Spleen (tissue), 11 donors: ENCODE measurements at regions not wholly inside any gene's neighbourhood (a gene's known extent, or its start where the extent isn't known, plus 50 kb on each side); places are given as distances from the start of the nearest gene placed in this dataset.

Experiments used
- DNase-seq: peaks from one replicate; pipeline ENCODE4 v3.0.0-alpha.2; 2020
- H3K27ac ChIP-seq, 8 donors: fragments of 200-600 bp; sonication (generic) in 7 of 8; 1 replicate in 4 of 8; 2 replicates in 4 of 8; pipeline versions ENCODE4 v1.5.0 to v1.8.0; 2016 to 2021; ENCODE audit warnings: inconsistent platforms in 4 of 8, mild to moderate bottlenecking in 4 of 8, moderate library complexity in 1 of 8
- H3K27me3 ChIP-seq, 7 donors: fragments of 200-600 bp; sonication (generic) in 6 of 7; replicated peaks in 1 of 7; 1 replicate in 4 of 7; 2 replicates in 3 of 7; pipeline versions ENCODE4 v1.5.0 to v1.8.0; 2016 to 2021; ENCODE audit warnings: inconsistent platforms in 3 of 7, mild to moderate bottlenecking in 1 of 7
- H3K36me3 ChIP-seq, 6 donors: fragments of 200-600 bp; sonication (generic) in 5 of 6; 1 replicate in 4 of 6; 2 replicates in 2 of 6; pipeline versions ENCODE4 v1.5.0 to v1.8.0; 2016 to 2021; ENCODE audit warnings: inconsistent platforms in 2 of 6
- H3K4me1 ChIP-seq, 6 donors: fragments of 200-600 bp; sonication (generic) in 5 of 6; 1 replicate in 3 of 6; 2 replicates in 3 of 6; pipeline versions ENCODE4 v1.5.0 to v1.8.0; 2016 to 2021; ENCODE audit warnings: inconsistent platforms in 3 of 6
- H3K4me3 ChIP-seq, 8 donors: fragments of 200-600 bp; sonication (generic) in 7 of 8; 1 replicate in 4 of 8; 2 replicates in 4 of 8; pipeline versions ENCODE4 v1.5.0 to v1.8.0; 2016 to 2021; ENCODE audit warnings: inconsistent platforms in 4 of 8, mild to moderate bottlenecking in 4 of 8, moderate library complexity in 2 of 8
- H3K9me3 ChIP-seq, 8 donors: fragments of 200-600 bp; sonication (generic) in 7 of 8; 1 replicate in 4 of 8; 2 replicates in 4 of 8; pipeline versions ENCODE4 v1.5.0 to v1.8.0; 2016 to 2021; ENCODE audit warnings: inconsistent platforms in 4 of 8
- POLR2A ChIP-seq, 3 donors: fragments of 450-650 bp; IDR thresholded peaks; one replicate each; pipeline ENCODE4 v1.5.1; 2017; ENCODE audit warnings: antibody characterized with exemption in 3 of 3, mild to moderate bottlenecking in 1 of 3
- POLR2AphosphoS5 ChIP-seq, 3 donors: sonication (generic); formaldehyde crosslinking; IDR thresholded peaks; one replicate each; pipeline ENCODE4 v1.5.1; 2017; ENCODE audit warnings: antibody characterized with exemption in 3 of 3
- WGBS, 5 donors: extraction: QIAGEN DNeasy Blood & Tissue Kit in 3 of 5; methylation state at CpG; one replicate each; pipeline versions ENCODE4 v1.1.5 to v1.1.7; 2013 to 2018; 5-methylcytosine and 5-hydroxymethylcytosine counted together
- intact Hi-C: fragments of 100-400 bp; cut with DNase I; formaldehyde crosslinking; loops from one replicate; pipeline ENCODE4 v1.15.0; 2023; ENCODE audit warnings: low total_unique reads
- TF ChIP-seq, protein P1 (sequence below), 11 experiments: fragments of 200-600 bp in 7 of 11; fragments of 450-650 bp in 4 of 11; sonication (generic) in 4 of 11; IDR thresholded peaks in 8 of 11; conservative IDR thresholded peaks in 3 of 11; 1 replicate in 7 of 11; 2 replicates in 4 of 11; pipeline versions ENCODE4 v1.4.0 to v1.8.0; 2016 to 2021; ENCODE audit warnings: antibody characterized with exemption in 11 of 11, inconsistent platforms in 4 of 11, mild to moderate bottlenecking in 1 of 11
- donor health status: healthy with polysubstance abuse.
- donor health status: DM: no; HTN: no; CAD: no; lungs with moderate emphysema.
- donor health status: DM: no; HTN: no; CAD: no.
- donor health status: Bipolar disorder and iron deficiency.
- donor health status: healthy.
- donor health status: DM: no; HTN: no; CAD: no.
- donor health status: DM: yes; HTN: yes; CAD: no.

DNA sequence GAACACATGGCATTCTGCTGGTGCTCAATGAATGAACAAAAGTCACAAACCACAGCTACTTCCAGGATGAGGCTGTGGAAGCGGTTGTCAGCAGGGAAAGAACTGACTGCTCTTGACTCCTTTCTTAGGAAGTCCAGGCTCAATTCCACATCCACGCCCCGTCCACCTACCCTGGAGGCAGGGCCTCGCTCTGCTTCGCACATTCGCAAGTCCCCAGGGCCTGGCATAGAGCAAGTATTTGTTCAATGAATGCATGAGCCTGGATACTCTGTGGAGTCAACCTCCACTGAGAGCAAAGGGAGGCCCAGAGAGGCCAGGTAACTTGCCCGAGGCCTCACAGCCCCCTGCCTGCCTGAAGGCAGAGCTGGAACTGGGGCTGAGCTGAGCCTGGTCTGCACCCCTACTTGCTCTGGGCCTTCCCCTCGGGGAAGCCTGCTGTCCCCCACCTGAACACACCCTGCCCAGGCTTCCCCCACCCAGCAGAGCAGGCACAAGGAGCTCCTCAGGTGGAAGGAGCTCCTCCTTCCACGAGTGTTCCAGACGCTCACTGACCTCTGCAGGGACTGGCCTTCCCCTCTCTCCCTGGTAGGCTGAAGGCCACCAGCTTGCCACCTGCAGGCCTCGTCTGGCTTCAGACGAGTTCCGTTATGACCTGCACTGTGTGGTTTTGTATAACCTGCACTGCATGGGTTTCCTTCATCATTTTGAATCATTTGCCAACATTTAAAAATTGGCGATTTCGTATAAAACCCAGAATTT is 119.3 kb upstream of the PTPN1 start:
- H3K4me3 ChIP-seq: no peak overlapping the region
- no peak for DNase-seq
- H3K9me3 ChIP-seq: no peaks in the 10 kb centered on the region
- H3K4me1 ChIP-seq: peaks cover 0 to 56% (median 35%) of the 10 kb centered on the region in 6 donors
- WGBS, 5 donors: 91 to 96% (median 92%) methylated on average over 13 to 15 of the region's 15 CpGs
- H3K36me3 ChIP-seq: no peaks in the 10 kb centered on the region
- peaks cover 0 to 18% (median 8%) of the 10 kb centered on the region in 7 donors for H3K27me3 ChIP-seq
- H3K27ac ChIP-seq: no peak overlapping the region
- intact Hi-C loops: no loop called here
- TF ChIP-seq, protein P1, sequence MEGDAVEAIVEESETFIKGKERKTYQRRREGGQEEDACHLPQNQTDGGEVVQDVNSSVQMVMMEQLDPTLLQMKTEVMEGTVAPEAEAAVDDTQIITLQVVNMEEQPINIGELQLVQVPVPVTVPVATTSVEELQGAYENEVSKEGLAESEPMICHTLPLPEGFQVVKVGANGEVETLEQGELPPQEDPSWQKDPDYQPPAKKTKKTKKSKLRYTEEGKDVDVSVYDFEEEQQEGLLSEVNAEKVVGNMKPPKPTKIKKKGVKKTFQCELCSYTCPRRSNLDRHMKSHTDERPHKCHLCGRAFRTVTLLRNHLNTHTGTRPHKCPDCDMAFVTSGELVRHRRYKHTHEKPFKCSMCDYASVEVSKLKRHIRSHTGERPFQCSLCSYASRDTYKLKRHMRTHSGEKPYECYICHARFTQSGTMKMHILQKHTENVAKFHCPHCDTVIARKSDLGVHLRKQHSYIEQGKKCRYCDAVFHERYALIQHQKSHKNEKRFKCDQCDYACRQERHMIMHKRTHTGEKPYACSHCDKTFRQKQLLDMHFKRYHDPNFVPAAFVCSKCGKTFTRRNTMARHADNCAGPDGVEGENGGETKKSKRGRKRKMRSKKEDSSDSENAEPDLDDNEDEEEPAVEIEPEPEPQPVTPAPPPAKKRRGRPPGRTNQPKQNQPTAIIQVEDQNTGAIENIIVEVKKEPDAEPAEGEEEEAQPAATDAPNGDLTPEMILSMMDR (IDR thresholded peaks at IDR 0.05 in 8 of 11, conservative IDR thresholded peaks at IDR 0.05 in 3 of 11): no peak
- TF ChIP-seq POLR2A (IDR thresholded peaks at IDR 0.05) (no peak), POLR2AphosphoS5 (IDR thresholded peaks at IDR 0.05) (no peak)

DNA sequence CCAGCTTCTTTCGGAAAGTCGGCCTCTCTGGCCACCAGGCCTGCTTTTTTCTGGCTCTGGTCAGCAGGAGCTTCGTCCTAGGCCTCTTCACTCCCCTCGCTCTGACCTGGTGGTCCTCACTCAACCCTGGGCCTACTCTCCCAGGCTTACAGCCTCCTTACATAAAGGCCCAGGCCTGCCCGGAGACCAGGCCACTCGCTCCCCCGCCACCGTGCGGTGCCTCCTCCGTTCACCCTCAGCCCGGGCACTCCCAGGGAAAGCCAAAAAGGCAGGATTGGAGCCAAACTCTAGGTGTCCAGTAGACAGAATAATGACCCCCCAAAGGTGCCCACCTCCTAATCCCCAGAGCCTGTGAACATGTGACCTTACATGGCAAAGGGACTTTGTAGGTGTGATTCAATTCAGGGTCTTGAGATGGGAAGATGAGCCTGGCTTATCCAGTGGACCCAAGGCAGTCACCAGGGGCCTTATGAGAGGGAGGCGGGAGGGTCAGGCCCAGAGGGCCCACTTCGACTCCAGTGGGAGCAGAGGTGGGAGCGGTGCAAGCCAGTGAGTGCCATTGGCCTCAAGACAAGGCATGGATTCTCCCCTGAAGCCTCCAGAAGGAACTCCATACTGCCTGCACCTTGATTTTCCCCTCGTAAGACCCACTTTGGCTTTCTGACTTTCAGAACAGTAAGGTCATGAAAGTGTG is 118.6 kb upstream of the PTPN1 start:
- no peak for DNase-seq
- intact Hi-C loops: no loop called here

DNA sequence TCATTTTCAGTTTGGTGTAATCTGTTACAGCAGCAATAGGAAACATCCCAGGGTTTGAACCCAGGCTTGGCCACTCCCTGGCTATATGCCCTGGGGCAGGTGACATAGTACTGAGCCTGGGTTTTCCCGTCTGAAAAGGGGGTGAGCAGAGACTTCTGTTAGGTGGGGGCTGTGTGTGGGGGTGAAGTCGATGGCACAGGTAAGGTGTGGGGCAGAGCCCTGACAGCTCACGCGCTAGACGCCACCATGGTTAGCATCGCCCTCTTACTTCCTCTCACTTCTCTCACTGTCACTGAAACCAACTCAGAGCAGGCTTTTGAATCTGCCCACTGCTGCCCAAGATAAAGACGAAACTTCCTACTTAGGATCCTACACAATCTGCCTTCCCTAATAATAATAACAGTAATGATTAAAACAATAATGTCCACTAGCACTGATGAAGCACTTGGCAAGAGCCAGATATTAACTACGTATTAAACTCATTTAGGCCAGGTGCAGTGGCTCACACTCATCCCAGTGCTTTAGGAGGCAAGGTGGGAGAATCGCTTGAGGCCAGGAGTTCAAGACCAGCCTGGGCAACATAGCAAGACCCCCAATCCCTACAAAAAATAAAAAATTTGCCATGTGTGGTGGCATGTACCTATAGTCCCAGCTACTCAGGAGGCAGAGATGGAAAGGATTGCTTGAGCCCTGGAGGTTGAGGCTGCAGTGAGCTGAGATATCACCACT is 117.9 kb upstream of the PTPN1 start:
- H3K9me3 ChIP-seq: no peaks in the 10 kb centered on the region
- peaks cover 0 to 46% (median 29%) of the 10 kb centered on the region in 6 donors for H3K4me1 ChIP-seq
- H3K27ac ChIP-seq: no peak overlapping the region
- no peak overlapping the region for H3K4me3 ChIP-seq
- H3K27me3 ChIP-seq: peaks cover 0 to 11% (median 8%) of the 10 kb centered on the region in 7 donors
- intact Hi-C loops: no loop called here
- WGBS, 5 donors: 49 to 72% (median 60%) methylated on average over 9 of the region's 9 CpGs
- TF ChIP-seq POLR2A (IDR thresholded peaks at IDR 0.05): no peak
- TF ChIP-seq, protein P1 (IDR thresholded peaks at IDR 0.05 in 8 of 11, conservative IDR thresholded peaks at IDR 0.05 in 3 of 11): no peak
- TF ChIP-seq POLR2AphosphoS5 (IDR thresholded peaks at IDR 0.05): no peak
- DNase-seq: no peak
- H3K36me3 ChIP-seq: no peaks in the 10 kb centered on the region

More for the DNA sequence above, 118.6 kb upstream of the PTPN1 start:
- Histone ChIP-seq H3K27ac (no peak overlapping the region), H3K4me1 (peaks cover 0 to 53% (median 34%) of the 10 kb centered on the region in 6 donors), H3K9me3 (no peaks in the 10 kb centered on the region), H3K27me3 (peaks cover 0 to 15% (median 8%) of the 10 kb centered on the region in 7 donors), H3K4me3 (no peak overlapping the region), H3K36me3 (no peaks in the 10 kb centered on the region)
- whole genome bisulfite sequencing, 5 donors: 95 to 97% (median 96%) methylated on average over 13 to 15 of the region's 15 CpGs
- TF ChIP-seq, protein P1 (IDR thresholded peaks at IDR 0.05 in 8 of 11, conservative IDR thresholded peaks at IDR 0.05 in 3 of 11): no peak
- TF ChIP-seq POLR2AphosphoS5 (IDR thresholded peaks at IDR 0.05): no peak
- TF ChIP-seq POLR2A (IDR thresholded peaks at IDR 0.05): no peak
